Gastroesophageal sphincter (tissue), 4 donors: ENCODE measurements at regions not wholly inside any gene's neighbourhood (a gene's known extent, or its start where the extent isn't known, plus 50 kb on each side); places are given as distances from the start of the nearest gene placed in this dataset.
"Not testable (repeated sequence)": the region's sequence is repeated elsewhere in the genome, so short reads cannot be mapped to it uniquely, and the experiment has no call there.

ENCODE experiments used
- ATAC-seq: fragments of 150-250 bp; one replicate; pipeline ENCODE4 v1.9.1; 2016; ENCODE audit warnings: mild to moderate bottlenecking, moderate library complexity
- H3K27ac ChIP-seq, 4 donors: fragments of 200-600 bp; sonication (generic) in 3 of 4; 1 replicate in 3 of 4; 2 replicates in 1 of 4; pipeline ENCODE4 v1.5.1; 2016 to 2019
- H3K27me3 ChIP-seq: fragments of 200-600 bp; sonication (generic); one replicate; pipeline ENCODE4 v1.5.1; 2019
- H3K36me3 ChIP-seq, 2 donors: fragments of 200-600 bp; sonication (generic); one replicate each; pipeline ENCODE4 v1.5.1; 2019; ENCODE audit warnings: control low read depth in 1 of 2
- H3K4me1 ChIP-seq, 3 donors: fragments of 200-600 bp; sonication (generic); 1 replicate in 2 of 3; 2 replicates in 1 of 3; pipeline ENCODE4 v1.5.1; 2016 to 2019; ENCODE audit warnings: control low read depth in 2 of 3
- H3K4me3 ChIP-seq, 2 donors: fragments of 200-600 bp; sonication (generic); one replicate each; pipeline ENCODE4 v1.5.1; 2019; ENCODE audit warnings: mild to moderate bottlenecking in 1 of 2, moderate library complexity in 1 of 2
- H3K9me3 ChIP-seq, 3 donors: fragments of 200-600 bp; sonication (generic); one replicate each; pipeline ENCODE4 v1.5.1; 2017 to 2019; ENCODE audit warnings: control low read depth in 2 of 3
- CTCF ChIP-seq, 4 experiments: fragments of 200-600 bp in 2 of 4; fragments of 450-650 bp in 2 of 4; sonication (generic) in 1 of 4; IDR thresholded peaks; one replicate each; pipeline ENCODE4 v1.5.1; 2017 to 2019; ENCODE audit warnings: antibody characterized with exemption in 4 of 4, mild to moderate bottlenecking in 2 of 4, moderate library complexity in 2 of 4
- EP300 ChIP-seq: sonication (generic); formaldehyde crosslinking; IDR thresholded peaks from one replicate; pipeline ENCODE4 v1.6.1; 2017; ENCODE audit warnings: antibody characterized with exemption, mild to moderate bottlenecking
- POLR2A ChIP-seq, 2 donors: fragments of 450-650 bp; IDR thresholded peaks; one replicate each; pipeline ENCODE4 v1.6.1; 2017; ENCODE audit warnings: antibody characterized with exemption in 2 of 2, mild to moderate bottlenecking in 2 of 2, moderate library complexity in 1 of 2
- POLR2AphosphoS5 ChIP-seq: sonication (generic); formaldehyde crosslinking; IDR thresholded peaks from one replicate; pipeline ENCODE4 v1.6.1; 2017; ENCODE audit warnings: antibody characterized with exemption
- WGBS, 2 donors: methylation state at CpG; one replicate each; pipeline ENCODE4 v1.1.5; 2018; ENCODE audit warnings: low coverage in 1 of 2; 5-methylcytosine and 5-hydroxymethylcytosine counted together

- H3K4me1 ChIP-seq, result no peaks in the 10 kb centered on the region
- no peaks in the 10 kb centered on the region for H3K36me3 ChIP-seq
- no peak overlapping the region for H3K27ac ChIP-seq
- no peaks in the 10 kb centered on the region for H3K9me3 ChIP-seq
- 93 to 94% methylated on average over 2 of the region's 2 CpGs for WGBS, 2 donors
- H3K4me3 ChIP-seq, result no peak overlapping the region
- TF ChIP-seq POLR2A (IDR thresholded peaks at IDR 0.05) (no peak), CTCF (IDR thresholded peaks at IDR 0.05) (no peak), EP300 (no peak), POLR2AphosphoS5 (no peak)
- ATAC-seq, result no peak
- H3K27me3 ChIP-seq, result no peaks in the 10 kb centered on the region
Measured at GRCh38 chr14:86777963-86778602, 1214.9 kb downstream of the GALC start.

DNA sequence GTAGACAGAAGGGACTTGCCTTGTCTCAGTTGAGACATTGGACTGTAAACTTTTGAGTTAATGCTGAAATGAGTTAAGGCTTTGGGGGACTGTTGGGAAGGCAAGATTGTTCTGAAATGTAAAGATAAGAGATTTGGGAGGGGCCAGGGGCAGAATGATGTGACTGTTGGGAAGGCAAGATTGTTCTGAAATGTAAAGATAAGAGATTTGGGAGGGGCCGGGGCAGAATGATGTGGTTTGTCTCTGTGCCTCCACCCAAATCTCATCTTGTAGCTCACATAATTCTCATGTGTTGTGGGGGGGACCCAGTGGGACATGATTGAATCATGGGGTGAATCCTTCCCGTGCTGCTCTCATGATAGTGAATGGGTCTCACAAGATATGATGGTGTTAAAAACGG is 1217.1 kb downstream of the GALC start:
- not testable (repeated sequence) for H3K27me3 ChIP-seq, ATAC-seq
- WGBS, 2 donors, result 83 to 94% methylated on average over 3 of the region's 3 CpGs

GRCh38 chr14:86774916-86775315 is 1218.1 kb downstream of the GALC start:
- H3K27me3 ChIP-seq, result no peaks in the 10 kb centered on the region
- no peak overlapping the region for H3K27ac ChIP-seq
- H3K36me3 ChIP-seq, result no peaks in the 10 kb centered on the region
- ATAC-seq, result no peak
- 0 to 70% methylated on average over 1 to 2 of the region's 2 CpGs for WGBS, 2 donors
- H3K4me3 ChIP-seq, result no peak overlapping the region
- no peaks in the 10 kb centered on the region for H3K9me3 ChIP-seq
- H3K4me1 ChIP-seq, result no peaks in the 10 kb centered on the region
- TF ChIP-seq CTCF (IDR thresholded peaks at IDR 0.05), result no peak
- TF ChIP-seq EP300, result no peak
- no peak for TF ChIP-seq POLR2A (IDR thresholded peaks at IDR 0.05)
- no peak for TF ChIP-seq POLR2AphosphoS5

More for the DNA sequence above, 1217.1 kb downstream of the GALC start:
- H3K27ac ChIP-seq, H3K4me3 ChIP-seq, H3K4me1 ChIP-seq, H3K9me3 ChIP-seq, H3K36me3 ChIP-seq: not testable (repeated sequence)

- TF ChIP-seq EP300 (no peak), POLR2A (IDR thresholded peaks at IDR 0.05) (no peak), POLR2AphosphoS5 (no peak), CTCF (IDR thresholded peaks at IDR 0.05) (no peak)
- no peak overlapping the region for H3K27ac ChIP-seq
- no peak for ATAC-seq
- H3K4me1 ChIP-seq, result no peaks in the 10 kb centered on the region
- no peaks in the 10 kb centered on the region for H3K27me3 ChIP-seq
- 33 to 67% methylated on average over 1 of the region's 1 CpG for WGBS, 2 donors
- no peaks in the 10 kb centered on the region for H3K9me3 ChIP-seq
- no peak overlapping the region for H3K4me3 ChIP-seq
- no peaks in the 10 kb centered on the region for H3K36me3 ChIP-seq
Measured at GRCh38 chr14:86772075-86772474, 1220.9 kb downstream of the GALC start.

- H3K4me3 ChIP-seq, result no peak overlapping the region
- H3K9me3 ChIP-seq, result no peaks in the 10 kb centered on the region
- H3K36me3 ChIP-seq, result no peaks in the 10 kb centered on the region
- TF ChIP-seq EP300 (no peak), POLR2A (IDR thresholded peaks at IDR 0.05) (no peak), CTCF (IDR thresholded peaks at IDR 0.05) (no peak), POLR2AphosphoS5 (no peak)
- no peaks in the 10 kb centered on the region for H3K4me1 ChIP-seq
- no peak for ATAC-seq
- H3K27ac ChIP-seq, result no peak overlapping the region
- WGBS, 2 donors, result 80 to 85% methylated on average over 3 of the region's 3 CpGs
- no peaks in the 10 kb centered on the region for H3K27me3 ChIP-seq
Measured at GRCh38 chr14:86770186-86770585, 1222.8 kb downstream of the GALC start.
